H1 (cell line): ENCODE measurements at regions not wholly inside any gene's neighbourhood (a gene's known extent, or its start where the extent isn't known, plus 50 kb on each side); places are given as distances from the start of the nearest gene placed in this dataset.

ENCODE experiments used
- PHF8 ChIP-seq: fragments of 200-600 bp; sonication (generic); conservative IDR thresholded peaks from 2 replicates; pipeline ENCODE4 v1.7.1; 2012; ENCODE audit warnings: low read depth, mild to moderate bottlenecking, inconsistent platforms, low read length, moderate library complexity
- RFX5 ChIP-seq: IDR thresholded peaks from 2 replicates; pipeline ENCODE4 v1.6.1; 2011; ENCODE audit warnings: low read depth, low read length, improper control_type of control experiment, borderline replicate concordance
- TF ChIP-seq, protein P1 (sequence below), 3 experiments: IDR thresholded peaks; 1 replicate in 2 of 3; 2 replicates in 1 of 3; pipeline versions ENCODE4 v1.5.1 to v1.6.1; 2011; ENCODE audit warnings: low read length in 3 of 3, mild to moderate bottlenecking in 3 of 3, inconsistent platforms in 2 of 3, low read depth in 1 of 3, moderate library complexity in 1 of 3; ENCODE audit not compliant: insufficient read depth in 1 of 3; ENCODE audit errors: control extremely low read depth in 1 of 3

DNA sequence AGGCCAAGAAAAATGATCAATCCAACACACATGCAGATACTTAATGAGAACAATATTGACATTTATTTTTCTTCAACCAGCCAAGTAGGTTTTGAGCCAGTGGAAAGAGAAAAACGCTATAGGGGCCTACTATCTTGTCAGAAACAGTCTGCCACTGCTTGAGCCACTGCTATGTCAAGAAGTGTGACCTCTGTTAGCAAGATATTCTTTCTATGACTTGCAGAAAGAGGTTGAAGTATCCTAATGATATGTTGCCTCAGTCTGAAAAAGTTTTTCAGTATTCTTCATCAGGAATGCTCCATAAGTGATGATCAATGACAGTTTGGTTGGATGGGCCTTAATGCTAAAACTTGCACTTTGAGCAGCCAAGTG is 328.4 kb upstream of the KCND2 start (continued):
- TF ChIP-seq, protein P1, sequence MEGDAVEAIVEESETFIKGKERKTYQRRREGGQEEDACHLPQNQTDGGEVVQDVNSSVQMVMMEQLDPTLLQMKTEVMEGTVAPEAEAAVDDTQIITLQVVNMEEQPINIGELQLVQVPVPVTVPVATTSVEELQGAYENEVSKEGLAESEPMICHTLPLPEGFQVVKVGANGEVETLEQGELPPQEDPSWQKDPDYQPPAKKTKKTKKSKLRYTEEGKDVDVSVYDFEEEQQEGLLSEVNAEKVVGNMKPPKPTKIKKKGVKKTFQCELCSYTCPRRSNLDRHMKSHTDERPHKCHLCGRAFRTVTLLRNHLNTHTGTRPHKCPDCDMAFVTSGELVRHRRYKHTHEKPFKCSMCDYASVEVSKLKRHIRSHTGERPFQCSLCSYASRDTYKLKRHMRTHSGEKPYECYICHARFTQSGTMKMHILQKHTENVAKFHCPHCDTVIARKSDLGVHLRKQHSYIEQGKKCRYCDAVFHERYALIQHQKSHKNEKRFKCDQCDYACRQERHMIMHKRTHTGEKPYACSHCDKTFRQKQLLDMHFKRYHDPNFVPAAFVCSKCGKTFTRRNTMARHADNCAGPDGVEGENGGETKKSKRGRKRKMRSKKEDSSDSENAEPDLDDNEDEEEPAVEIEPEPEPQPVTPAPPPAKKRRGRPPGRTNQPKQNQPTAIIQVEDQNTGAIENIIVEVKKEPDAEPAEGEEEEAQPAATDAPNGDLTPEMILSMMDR (IDR thresholded peaks at IDR 0.05; ENCODE audit: control extremely low read depth in 1 of 3, insufficient read depth in 1 of 3, low read depth in 1 of 3, low read length in 3 of 3): no peak
- TF ChIP-seq PHF8 (no peak), RFX5 (no peak)
- TF ChIP-seq, all 59 proteins: peak for 0
